Panc1 (cell line): ENCODE measurements at regions not wholly inside any gene's neighbourhood (a gene's known extent, or its start where the extent isn't known, plus 50 kb on each side); places are given as distances from the start of the nearest gene placed in this dataset.

Experiments used
- CTCF ChIP-seq: fragments of 450-650 bp; IDR thresholded peaks from 2 replicates; pipeline ENCODE4 v1.5.1; 2017; ENCODE audit warnings: mild to moderate bottlenecking
- POLR2AphosphoS5 ChIP-seq: IDR thresholded peaks from 2 replicates; pipeline ENCODE4 v1.6.1; 2012; ENCODE audit warnings: mild to moderate bottlenecking, low read depth, low read length, moderate library complexity
- REST ChIP-seq, 2 experiments: IDR thresholded peaks; 2 replicates each; pipeline ENCODE4 v1.6.1; 2011 to 2012; ENCODE audit warnings: low read depth in 2 of 2, control low read depth in 1 of 2, low read length in 1 of 2, mild to moderate bottlenecking in 1 of 2, moderate library complexity in 1 of 2; ENCODE audit not compliant: insufficient read depth in 1 of 2
- TCF7L2 ChIP-seq: IDR thresholded peaks from 2 replicates; pipeline ENCODE4 v1.6.1; 2011; ENCODE audit warnings: mild to moderate bottlenecking, low read depth, low read length, inconsistent platforms

- TF ChIP-seq CTCF: no peak
- TF ChIP-seq POLR2AphosphoS5: no peak
- no peak for TF ChIP-seq REST (IDR thresholded peaks at IDR 0.05; ENCODE audit: insufficient read depth in 1 of 2, low read depth in 2 of 2, low read length in 1 of 2)
- no peak for TF ChIP-seq TCF7L2
These were observed 91.2 kb downstream of the TNFSF18 start for GRCh38 chr1:172959571-172959970.
